Neural cell (in vitro differentiated cells): ENCODE measurements at regions not wholly inside any gene's neighbourhood (a gene's known extent, or its start where the extent isn't known, plus 50 kb on each side); places are given as distances from the start of the nearest gene placed in this dataset.

ENCODE experiments used
- EZH2 ChIP-seq: fragments of 200-600, 300-800 bp; shearing (Covaris generic), sonication (generic); IDR thresholded peaks from 2 replicates; pipeline ENCODE4 v1.6.1; 2014; ENCODE audit warnings: antibody characterized with exemption, low read length, borderline replicate concordance, mild to moderate bottlenecking; ENCODE audit not compliant: insufficient read depth, poor library complexity, severe bottlenecking
- POLR2AphosphoS5 ChIP-seq: IDR thresholded peaks from 2 replicates; pipeline ENCODE4 v1.6.1; 2012

DNA sequence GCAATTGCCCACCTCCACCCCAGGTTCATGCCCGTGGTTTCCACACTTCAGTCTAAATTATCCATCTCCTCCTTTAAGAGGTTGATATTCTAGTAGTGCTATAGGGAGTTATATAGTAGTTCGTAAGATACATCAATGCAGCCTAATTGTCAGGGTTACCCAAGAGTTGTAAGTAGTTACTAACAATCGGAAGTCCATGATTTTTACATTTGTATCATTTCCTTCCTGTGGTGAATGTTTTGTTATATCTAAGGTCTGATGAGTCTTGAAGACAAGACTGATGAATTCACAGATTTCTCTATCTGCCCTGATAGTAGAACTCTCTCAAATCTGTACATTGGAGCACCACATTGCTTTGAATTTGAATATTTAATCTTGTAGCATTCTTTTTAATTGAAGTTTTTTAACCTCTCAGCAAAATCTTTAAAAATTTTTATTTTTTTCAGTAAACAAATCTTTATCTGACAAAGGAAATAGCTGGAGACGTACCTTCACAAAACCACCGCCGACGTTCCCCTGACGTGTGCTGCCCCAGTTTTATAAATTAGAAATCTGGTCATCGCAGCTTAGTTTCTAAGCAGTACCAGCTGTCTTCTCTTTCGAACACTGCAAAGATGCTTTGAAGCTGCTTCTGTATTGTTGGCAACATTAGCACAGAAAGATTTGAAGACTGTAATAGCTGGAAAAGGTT lies 264.5 kb downstream of the SOCS6 start:
- TF ChIP-seq POLR2AphosphoS5 (no peak), EZH2 (no peak)
